ENCODE measurements at regions not wholly inside any gene's neighbourhood (a gene's known extent, or its start where the extent isn't known, plus 50 kb on each side); places are given as distances from the start of the nearest gene placed in this dataset.

- Histone ChIP-seq H3K27ac (ENCODE audit: insufficient read length, low read depth, low read length) (no peak overlapping the region), H2BK20ac (ENCODE audit: low read depth, low read length, poor library complexity, severe bottlenecking) (no peak overlapping the region), H2BK5ac (ENCODE audit: insufficient read length, low read length) (no peak overlapping the region), H2AFZ (ENCODE audit: low read length) (no peak overlapping the region), H2AK5ac (ENCODE audit: insufficient read length, low read length) (no peak overlapping the region), H3K14ac (ENCODE audit: insufficient read depth, low read length) (no peak overlapping the region), H2BK120ac (ENCODE audit: low read depth, low read length, poor library complexity, severe bottlenecking) (no peak overlapping the region), H3K9ac (ENCODE audit: extremely low read depth, insufficient read length, low read length) (no peak overlapping the region), H2BK12ac (ENCODE audit: insufficient read length, low read depth, low read length) (no peak overlapping the region), H3K18ac (ENCODE audit: insufficient read length, low read depth, low read length) (no peak overlapping the region), H3T11ph (ENCODE audit: low read length) (no peak overlapping the region), H3K9me3 (ENCODE audit: control insufficient read depth, low read depth, low read length) (no peaks in the 10 kb centered on the region), H3K79me1 (ENCODE audit: insufficient read depth, low read depth, low read length, poor library complexity, severe bottlenecking) (no peaks in the 10 kb centered on the region), H3K4me2 (ENCODE audit: insufficient read depth, insufficient read length, low read length) (no peak overlapping the region), H3K56ac (ENCODE audit: insufficient read length, low read depth, low read length) (no peak overlapping the region), H4K20me1 (ENCODE audit: control insufficient read depth, insufficient read depth, insufficient read length) (no peaks in the 10 kb centered on the region), H4K8ac (replicated peaks; ENCODE audit: insufficient read length, low read depth, low read length) (no peak overlapping the region), H3K4ac (ENCODE audit: low read depth, low read length) (no peak overlapping the region), H3K27me3 (ENCODE audit: insufficient read depth, low read length) (peaks cover 5% of the 10 kb centered on the region; the same call in 1 of the 2 replicates), H2BK15ac (ENCODE audit: low read depth, low read length) (no peak overlapping the region), H4K91ac (ENCODE audit: insufficient read length, low read depth, low read length) (no peak overlapping the region), H3K23me2 (ENCODE audit: insufficient read length, low read depth, low read length, poor library complexity, severe bottlenecking) (no peaks in the 10 kb centered on the region), H4K5ac (ENCODE audit: insufficient read length, low read depth, low read length) (no peak overlapping the region), H3K79me2 (ENCODE audit: insufficient read depth, low read length) (no peaks in the 10 kb centered on the region), H3K23ac (ENCODE audit: insufficient read length, low read depth, low read length) (no peak overlapping the region), H3K4me1 (ENCODE audit: insufficient read depth, low read length) (peaks cover 8% of the 10 kb centered on the region; the same call in 1 of the 2 replicates)
- no peaks in the 10 kb centered on the region for H3K36me3 Mint-ChIP-seq (ENCODE audit: insufficient read depth in 1 of 3, low read depth in 3 of 3)
- peaks cover 78 to 80% of the 10 kb centered on the region in 2 experiments for H3K4me1 Mint-ChIP-seq
- no CpG with 5 or more reads among the region's 12 CpGs for WGBS (ENCODE audit: extremely low coverage, insufficient read length, low lambda C conversion rate)
- no peaks in the 10 kb centered on the region; a peak in 1 of 5 replicates for H3K9me3 Mint-ChIP-seq
- peak overlapping the region; percentile 11 to 36; a peak in 4 of 5 replicates for H3K4me3 Mint-ChIP-seq
- peaks cover 94% of the 10 kb centered on the region for H3K27me3 Mint-ChIP-seq (ENCODE audit: low read depth)
- H3K27ac Mint-ChIP-seq, result peak overlapping the region in 1 of 3 experiments; percentile 12; a peak in 1 of 7 replicates
- DNase-seq, result no peak
- TF ChIP-seq CTCF (conservative IDR thresholded peaks at IDR 0.05), result no peak
These were observed 66.2 kb upstream of the NECTIN1 start for GRCh38 chr11:119795231-119795630.
